GM12891 (cell line): ENCODE measurements at regions not wholly inside any gene's neighbourhood (a gene's known extent, or its start where the extent isn't known, plus 50 kb on each side); places are given as distances from the start of the nearest gene placed in this dataset.

Experiments used
- POLR2A ChIP-seq: IDR thresholded peaks from 2 replicates; pipeline ENCODE4 v1.6.1; 2011; ENCODE audit warnings: low read depth, low read length, control low read depth
- POU2F2 ChIP-seq: IDR thresholded peaks from 2 replicates; pipeline ENCODE4 v1.6.1; 2011; ENCODE audit warnings: low read depth, mild to moderate bottlenecking, control low read depth, low read length, moderate library complexity

- no peak for TF ChIP-seq POLR2A
- no peak for TF ChIP-seq POU2F2
These were observed 195.2 kb downstream of the NRP2 start for GRCh38 chr2:205877496-205877895.
